Thoracic aorta (tissue), 2 donors: ENCODE measurements at regions not wholly inside any gene's neighbourhood (a gene's known extent, or its start where the extent isn't known, plus 50 kb on each side); places are given as distances from the start of the nearest gene placed in this dataset.
"Not testable (repeated sequence)": the region's sequence is repeated elsewhere in the genome, so short reads cannot be mapped to it uniquely, and the experiment has no call there.

Experiments used
- ATAC-seq: fragments of 150-250 bp; one replicate; pipeline ENCODE4 v1.8.0; 2017; ENCODE audit warnings: low read depth; ENCODE audit not compliant: insufficient number of reproducible peaks, low FRiP score
- DNase-seq: peaks from one replicate; pipeline ENCODE4 v3.0.0-alpha.2; 2020; ENCODE audit warnings: low spot score
- H3K27ac ChIP-seq, 2 donors: fragments of 200-600 bp; sonication (generic); 1 replicate in 1 of 2; 2 replicates in 1 of 2; pipeline ENCODE4 v1.5.1; 2016; ENCODE audit warnings: mild to moderate bottlenecking in 2 of 2, moderate library complexity in 2 of 2
- H3K27me3 ChIP-seq: fragments of 200-600 bp; sonication (generic); replicated peaks from 2 replicates; pipeline ENCODE4 v1.6.0; 2016; ENCODE audit warnings: mild to moderate bottlenecking; ENCODE audit not compliant: insufficient read depth
- H3K36me3 ChIP-seq: fragments of 200-600 bp; sonication (generic); one replicate; pipeline ENCODE4 v1.5.1; 2016
- H3K4me1 ChIP-seq, 2 donors: fragments of 200-600 bp; sonication (generic); 1 replicate in 1 of 2; 2 replicates in 1 of 2; pipeline versions ENCODE4 v1.5.1 to v1.6.0; 2016; ENCODE audit warnings: low read depth in 2 of 2, mild to moderate bottlenecking in 1 of 2; ENCODE audit not compliant: control insufficient read depth in 1 of 2
- H3K4me3 ChIP-seq: fragments of 200-600 bp; sonication (generic); 2 replicates; pipeline ENCODE4 v1.5.1; 2016; ENCODE audit warnings: mild to moderate bottlenecking
- H3K9me3 ChIP-seq: fragments of 200-600 bp; sonication (generic); 2 replicates; pipeline ENCODE4 v1.5.1; 2016
- TF ChIP-seq, protein P1 (sequence below): fragments of 200-600 bp; sonication (generic); IDR thresholded peaks from one replicate; pipeline ENCODE4 v1.5.1; 2019; ENCODE audit warnings: antibody characterized with exemption

DNA sequence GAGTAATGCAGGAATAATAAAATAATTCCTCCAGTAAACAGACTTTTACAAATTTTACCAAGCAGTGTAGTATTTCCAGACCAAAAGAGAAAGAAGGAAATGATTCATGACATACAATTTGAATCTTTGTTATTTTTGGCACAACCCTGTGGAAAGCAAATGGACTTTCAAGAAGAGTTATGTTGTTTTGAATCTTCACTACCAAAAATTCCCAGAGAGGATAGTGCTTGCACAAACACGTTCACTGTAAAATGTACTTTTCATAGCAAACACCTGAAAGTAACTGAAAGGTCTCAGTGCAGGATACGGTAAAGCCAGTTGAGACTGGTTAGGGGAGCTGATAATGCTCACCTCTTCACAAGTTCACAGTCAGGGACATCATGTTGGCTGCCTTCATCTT is 107.1 kb downstream of the USP22 start:
- no peak overlapping the region for H3K27ac ChIP-seq
- ATAC-seq = no peak

DNA sequence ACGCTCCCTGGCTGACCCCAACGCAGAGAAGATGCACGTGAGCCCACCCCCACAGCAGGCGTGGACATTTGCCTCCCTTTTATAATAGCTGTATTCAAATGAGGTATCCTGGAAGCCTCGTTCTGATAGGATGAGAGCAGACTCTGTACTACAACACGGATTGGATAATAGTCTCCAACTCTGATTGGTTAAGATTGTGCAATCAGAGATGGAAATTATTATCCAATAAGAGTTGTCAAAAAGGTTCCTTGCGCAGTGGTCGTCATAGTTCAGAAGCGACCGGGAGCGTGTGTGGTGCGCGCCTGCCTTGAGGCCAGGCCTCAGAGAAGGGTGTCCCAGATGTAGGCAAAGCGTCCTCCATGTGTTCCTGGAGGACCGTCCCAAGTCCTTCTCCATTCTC is 104.6 kb downstream of the USP22 start:
- Histone ChIP-seq H3K4me1 (peaks cover 6 to 8% of the 10 kb centered on the region in 2 donors), H3K27me3 (no peaks in the 10 kb centered on the region), H3K36me3 (no peaks in the 10 kb centered on the region), H3K9me3 (no peaks in the 10 kb centered on the region), H3K27ac (no peak overlapping the region), H3K4me3 (no peak overlapping the region)
- TF ChIP-seq, protein P1, sequence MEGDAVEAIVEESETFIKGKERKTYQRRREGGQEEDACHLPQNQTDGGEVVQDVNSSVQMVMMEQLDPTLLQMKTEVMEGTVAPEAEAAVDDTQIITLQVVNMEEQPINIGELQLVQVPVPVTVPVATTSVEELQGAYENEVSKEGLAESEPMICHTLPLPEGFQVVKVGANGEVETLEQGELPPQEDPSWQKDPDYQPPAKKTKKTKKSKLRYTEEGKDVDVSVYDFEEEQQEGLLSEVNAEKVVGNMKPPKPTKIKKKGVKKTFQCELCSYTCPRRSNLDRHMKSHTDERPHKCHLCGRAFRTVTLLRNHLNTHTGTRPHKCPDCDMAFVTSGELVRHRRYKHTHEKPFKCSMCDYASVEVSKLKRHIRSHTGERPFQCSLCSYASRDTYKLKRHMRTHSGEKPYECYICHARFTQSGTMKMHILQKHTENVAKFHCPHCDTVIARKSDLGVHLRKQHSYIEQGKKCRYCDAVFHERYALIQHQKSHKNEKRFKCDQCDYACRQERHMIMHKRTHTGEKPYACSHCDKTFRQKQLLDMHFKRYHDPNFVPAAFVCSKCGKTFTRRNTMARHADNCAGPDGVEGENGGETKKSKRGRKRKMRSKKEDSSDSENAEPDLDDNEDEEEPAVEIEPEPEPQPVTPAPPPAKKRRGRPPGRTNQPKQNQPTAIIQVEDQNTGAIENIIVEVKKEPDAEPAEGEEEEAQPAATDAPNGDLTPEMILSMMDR = no peak
- DNase-seq = no peak
- ATAC-seq = no peak

More for the DNA sequence above, 107.1 kb downstream of the USP22 start:
- DNase-seq = no peak
- Histone ChIP-seq H3K4me1 (peaks cover 6 to 8% of the 10 kb centered on the region in 2 donors), H3K9me3 (no peaks in the 10 kb centered on the region), H3K4me3 (no peak overlapping the region), H3K27me3 (no peaks in the 10 kb centered on the region), H3K36me3 (no peaks in the 10 kb centered on the region)
- TF ChIP-seq, protein P1 = no peak

DNA sequence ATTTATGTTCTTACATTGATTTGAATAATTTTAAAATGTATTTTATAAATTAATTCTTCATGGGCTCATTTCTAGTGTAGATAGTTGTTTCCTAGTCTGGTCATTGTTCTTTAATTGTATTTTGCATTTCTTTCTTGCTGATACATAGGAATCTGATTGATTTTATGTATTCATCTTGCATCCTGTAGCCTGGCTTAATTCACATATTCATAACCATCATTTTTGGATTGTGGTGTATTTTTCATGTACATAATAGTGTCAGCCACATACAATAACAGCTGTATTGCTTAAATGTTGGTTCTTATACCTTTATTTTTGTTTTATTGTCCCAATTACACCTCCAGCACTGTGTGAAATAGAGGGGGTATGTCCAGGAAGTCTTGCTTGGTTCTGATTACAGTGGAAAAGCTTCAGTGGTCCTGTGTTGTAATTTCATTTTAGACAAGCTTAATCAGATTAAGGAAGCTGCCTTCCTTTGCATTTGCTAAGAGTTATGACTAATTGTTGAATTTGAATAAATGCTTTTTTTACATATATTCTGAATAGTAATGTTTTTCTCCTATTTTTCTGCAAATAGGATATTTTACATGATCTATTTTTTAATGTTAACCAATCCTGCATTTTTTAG is 103.7 kb downstream of the USP22 start:
- Histone ChIP-seq H3K27ac (no peak overlapping the region), H3K4me1 (peaks cover 6 to 8% of the 10 kb centered on the region in 2 donors)

DNA sequence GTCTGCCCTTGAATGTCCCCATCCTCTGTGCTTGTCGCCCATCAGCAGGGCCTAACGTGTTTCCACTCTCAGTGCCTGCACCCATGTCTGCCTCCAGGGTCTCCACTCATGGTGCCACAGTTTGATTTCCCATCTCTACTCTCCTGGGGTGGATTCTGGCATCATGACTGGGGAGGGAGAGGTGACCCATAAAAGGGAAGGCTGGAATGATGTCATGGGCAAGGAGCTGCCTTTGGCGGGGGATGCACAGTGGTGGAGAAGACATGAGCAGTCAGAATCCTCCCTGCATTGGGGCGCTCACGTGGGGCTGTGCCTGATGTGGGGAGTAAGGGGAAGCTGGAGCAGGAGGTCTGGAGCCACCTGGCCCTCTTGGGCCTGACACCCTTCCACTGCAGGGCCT is 100.9 kb downstream of the USP22 start:
- TF ChIP-seq, protein P1 = no peak
- H3K36me3 ChIP-seq = no peaks in the 10 kb centered on the region
- ATAC-seq = no peak

More for the DNA sequence above, 103.7 kb downstream of the USP22 start:
- Histone ChIP-seq H3K27me3 (no peaks in the 10 kb centered on the region), H3K36me3 (no peaks in the 10 kb centered on the region), H3K4me3 (no peak overlapping the region), H3K9me3 (no peaks in the 10 kb centered on the region)
- TF ChIP-seq, protein P1 = no peak
- no peak for DNase-seq
- ATAC-seq = no peak

DNA sequence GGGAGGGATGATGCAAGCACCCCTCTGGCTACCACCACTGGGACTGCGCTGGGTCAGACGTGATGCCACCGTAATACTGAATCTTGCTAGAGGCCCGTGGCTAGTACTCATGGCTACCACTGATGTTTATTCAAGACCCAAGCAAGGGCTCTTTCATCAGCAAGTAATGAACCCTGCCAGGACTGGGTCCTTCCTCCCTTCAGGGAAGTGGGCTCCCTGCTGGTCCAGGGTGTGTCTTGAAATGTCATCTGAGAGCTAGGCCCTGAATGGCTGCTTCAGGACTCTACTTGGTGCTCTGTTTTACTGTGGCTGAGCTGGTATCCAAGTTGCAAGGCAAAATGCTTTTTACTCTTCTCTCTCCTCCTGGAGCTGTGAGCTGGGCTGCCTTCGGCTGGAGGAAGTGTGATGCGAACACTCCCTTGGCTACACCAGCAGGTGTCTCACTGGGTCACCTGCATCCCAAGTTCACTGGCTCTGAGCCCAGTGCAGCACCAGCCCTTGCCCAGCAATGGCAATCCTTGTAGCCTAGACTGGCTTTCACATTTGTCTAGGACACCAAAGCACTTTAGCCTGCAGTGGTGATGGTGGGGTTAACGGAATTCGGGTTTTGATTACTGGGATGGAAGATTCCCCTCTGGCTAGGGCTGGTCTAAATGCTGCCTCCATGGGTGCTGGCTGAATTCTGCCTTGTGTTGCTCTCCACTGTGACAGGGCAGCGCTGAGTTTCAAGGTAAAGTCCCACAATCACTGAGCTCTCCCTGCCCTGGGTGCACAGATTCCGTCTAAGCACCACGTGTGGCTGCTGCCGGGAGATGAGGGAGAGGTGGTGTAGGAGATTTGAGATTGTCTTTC is 98.6 kb downstream of the USP22 start:
- TF ChIP-seq, protein P1 = no peak
- no peaks in the 10 kb centered on the region for H3K36me3 ChIP-seq
- no peak for ATAC-seq

More for the DNA sequence above, 100.9 kb downstream of the USP22 start:
- Histone ChIP-seq H3K9me3 (no peaks in the 10 kb centered on the region), H3K27ac (no peak overlapping the region), H3K4me1 (peaks cover 0 to under 1% of the 10 kb centered on the region in 2 donors), H3K27me3 (no peaks in the 10 kb centered on the region), H3K4me3 (no peak overlapping the region)
- no peak for DNase-seq

DNA sequence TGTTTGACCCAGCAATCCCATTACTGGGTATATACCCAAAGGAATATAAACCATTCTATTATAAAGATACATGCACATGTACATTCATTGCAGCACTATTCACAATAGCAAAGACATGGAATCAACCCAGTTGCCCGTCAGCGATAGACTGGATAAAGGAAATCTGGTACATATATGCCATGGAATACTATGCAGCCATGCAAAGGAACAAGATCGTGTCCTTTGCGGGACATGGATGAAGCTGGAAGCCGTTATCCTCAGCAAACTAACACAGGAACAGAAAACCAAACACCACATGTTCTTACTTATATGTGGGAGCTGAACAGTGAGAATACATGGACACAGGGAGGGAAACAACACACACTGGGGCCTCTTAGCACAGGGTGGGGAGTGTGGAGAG is 95.1 kb downstream of the USP22 start:
- not testable (repeated sequence) for DNase-seq, H3K4me3 ChIP-seq, H3K36me3 ChIP-seq, H3K27me3 ChIP-seq, H3K4me1 ChIP-seq, H3K9me3 ChIP-seq, H3K27ac ChIP-seq, ATAC-seq

More for the DNA sequence above, 98.6 kb downstream of the USP22 start:
- DNase-seq = no peak
- Histone ChIP-seq H3K4me3 (no peak overlapping the region), H3K27me3 (no peaks in the 10 kb centered on the region), H3K9me3 (no peaks in the 10 kb centered on the region), H3K4me1 (no peaks in the 10 kb centered on the region), H3K27ac (no peak overlapping the region)
